ENCODE measurements at regions not wholly inside any gene's neighbourhood (a gene's known extent, or its start where the extent isn't known, plus 50 kb on each side); places are given as distances from the start of the nearest gene placed in this dataset.

- 45% methylated on average over 4 of the region's 4 CpGs for WGBS (ENCODE audit: low lambda C conversion rate)
- no peak overlapping the region for H2AFZ ChIP-seq (ENCODE audit: low read length)
- CTCF ChIA-PET (ENCODE audit: low intra/inter-chr PET ratio, low total read pairs): no interaction called here
Observed at GRCh38 chr3:141681390-141681780, 56.7 kb upstream of the RNF7 start.

GRCh38 chr3:141682007-141682406, 56.1 kb upstream of the RNF7 start:
- Histone ChIP-seq H4K20me1 (ENCODE audit: insufficient read depth, low read length) (no peaks in the 10 kb centered on the region), H2AFZ (ENCODE audit: low read length) (no peak overlapping the region), H3K4me2 (ENCODE audit: low read depth, low read length) (no peak overlapping the region), H3K79me2 (ENCODE audit: insufficient read depth, low read length) (no peaks in the 10 kb centered on the region), H3K9ac (ENCODE audit: insufficient read depth, low read depth, low read length) (no peak overlapping the region), H3K27me3 (ENCODE audit: control insufficient read depth in 1 of 2, insufficient read depth in 2 of 2, low read length in 2 of 2) (no peaks in the 10 kb centered on the region), H3K4me1 (ENCODE audit: insufficient read depth, low read length) (peaks cover 9% of the 10 kb centered on the region), H3K9me3 (ENCODE audit: low read length) (no peaks in the 10 kb centered on the region), H3K27ac (ENCODE audit: extremely low read length, insufficient read depth, low read length) (no peak overlapping the region), H3K4me3 (replicated peaks in 1 of 3; ENCODE audit: insufficient read depth in 1 of 3, low read depth in 2 of 3, low read length in 3 of 3) (no peak overlapping the region), H3K36me3 (replicated peaks in 1 of 2; ENCODE audit: control insufficient read depth in 1 of 2, insufficient read depth in 2 of 2, low read length in 2 of 2) (no peaks in the 10 kb centered on the region)
- ChIA-PET POLR2A (no interaction called here), CTCF (ENCODE audit: low intra/inter-chr PET ratio, low total read pairs) (no interaction called here)
- FAIRE-seq: no peak
- no peak for DNase-seq (ENCODE audit: low spot score)
- 85% methylated on average over 3 of the region's 3 CpGs for WGBS (ENCODE audit: low lambda C conversion rate)
- no peak for TF ChIP-seq NFE2 (CRISPR knock-in tag; IDR thresholded peaks at IDR 0.05)
- no peak for TF ChIP-seq TRAFD1 (CRISPR knock-in tag; IDR thresholded peaks at IDR 0.05; ENCODE audit: borderline replicate concordance)
- TF ChIP-seq THRA (CRISPR knock-in tag; IDR thresholded peaks at IDR 0.05; ENCODE audit: borderline replicate concordance): no peak
- TF ChIP-seq SAFB2 (CRISPR knock-in tag; IDR thresholded peaks at IDR 0.05; ENCODE audit: borderline replicate concordance, low read depth): no peak
- TF ChIP-seq ZC3H13 (CRISPR knock-in tag; IDR thresholded peaks at IDR 0.05): no peak
- no peak for TF ChIP-seq NBN (conservative IDR thresholded peaks at IDR 0.05)
- no peak for TF ChIP-seq ZFY (CRISPR knock-in tag; IDR thresholded peaks at IDR 0.05)
- TF ChIP-seq ZNF143 (CRISPR knock-in tag; IDR thresholded peaks at IDR 0.05): no peak
- intact Hi-C loops (cut with micrococcal nuclease; ENCODE audit: unreplicated experiment) (no loop called here), in situ Hi-C loops (cut with HindIII; ENCODE audit: extremely low pct_ligation_motif_present, low pct_unique_long_range_greater_than_20kb) (no loop called here)
- no peak for ATAC-seq
- no TSS peak for BruUV-seq (replicated peaks)

More at GRCh38 chr3:141681390-141681780, 56.7 kb upstream of the RNF7 start:
- Histone ChIP-seq H3K9me3 (ENCODE audit: low read length) (no peaks in the 10 kb centered on the region), H4K20me1 (ENCODE audit: insufficient read depth, low read length) (no peaks in the 10 kb centered on the region), H3K4me1 (ENCODE audit: insufficient read depth, low read length) (peaks cover 9% of the 10 kb centered on the region), H3K4me3 (replicated peaks in 1 of 3; ENCODE audit: insufficient read depth in 1 of 3, low read depth in 2 of 3, low read length in 3 of 3) (no peak overlapping the region), H3K27ac (ENCODE audit: extremely low read length, insufficient read depth, low read length) (no peak overlapping the region), H3K27me3 (ENCODE audit: control insufficient read depth in 1 of 2, insufficient read depth in 2 of 2, low read length in 2 of 2) (no peaks in the 10 kb centered on the region), H3K9ac (ENCODE audit: insufficient read depth, low read depth, low read length) (no peak overlapping the region), H3K79me2 (ENCODE audit: insufficient read depth, low read length) (no peaks in the 10 kb centered on the region), H3K4me2 (ENCODE audit: low read depth, low read length) (no peak overlapping the region), H3K36me3 (replicated peaks in 1 of 2; ENCODE audit: control insufficient read depth in 1 of 2, insufficient read depth in 2 of 2, low read length in 2 of 2) (no peaks in the 10 kb centered on the region)
- no TSS peak for BruUV-seq (replicated peaks)
- DNase-seq (ENCODE audit: low spot score) (no peak), FAIRE-seq (no peak), ATAC-seq (no peak)
- no peak for TF ChIP-seq HNRNPLL (IDR thresholded peaks at IDR 0.05; ENCODE audit: low read depth, low read length, poor library complexity, severe bottlenecking)
- TF ChIP-seq NCOR1 (IDR thresholded peaks at IDR 0.05; ENCODE audit: borderline replicate concordance, low read length): no peak
- intact Hi-C loops (cut with micrococcal nuclease; ENCODE audit: unreplicated experiment) (no loop called here), in situ Hi-C loops (cut with HindIII; ENCODE audit: extremely low pct_ligation_motif_present, low pct_unique_long_range_greater_than_20kb) (no loop called here)
- POLR2A ChIA-PET: no interaction called here
